SW480 (cell line): ENCODE measurements at regions not wholly inside any gene's neighbourhood (a gene's known extent, or its start where the extent isn't known, plus 50 kb on each side); places are given as distances from the start of the nearest gene placed in this dataset.
"Not testable (repeated sequence)": the region's sequence is repeated elsewhere in the genome, so short reads cannot be mapped to it uniquely, and the experiment has no call there.

ENCODE experiments used
- DNase-seq: peaks from one replicate; pipeline ENCODE4 v3.0.0-alpha.2; 2016; ENCODE audit warnings: low spot score

- not testable (repeated sequence) for DNase-seq
These were observed 702.7 kb upstream of the INTU start for GRCh38 chr4:126930059-126930458.

GRCh38 chr4:126935801-126936200 lies 697.0 kb upstream of the INTU start:
- no peak for DNase-seq

- DNase-seq, result no peak
These were observed 695.4 kb upstream of the INTU start for GRCh38 chr4:126937342-126937741.

GRCh38 chr4:126937846-126938422 lies 694.8 kb upstream of the INTU start:
- no peak for DNase-seq

- no peak for DNase-seq
These were observed 693.4 kb upstream of the INTU start for GRCh38 chr4:126939401-126939800.

- no peak for DNase-seq
These were observed 685.2 kb upstream of the INTU start for GRCh38 chr4:126947536-126947935.

GRCh38 chr4:126954537-126955291 lies 678.0 kb upstream of the INTU start:
- DNase-seq, result no peak

- no peak for DNase-seq
These were observed 677.2 kb upstream of the INTU start for GRCh38 chr4:126955292-126956183.

- DNase-seq, result no peak
These were observed 676.4 kb upstream of the INTU start for GRCh38 chr4:126956184-126956897.

- DNase-seq, result no peak
These were observed 675.2 kb upstream of the INTU start for GRCh38 chr4:126957556-126957955.

GRCh38 chr4:126957987-126958386 lies 674.8 kb upstream of the INTU start:
- no peak for DNase-seq

- DNase-seq, result no peak
These were observed 674.3 kb upstream of the INTU start for GRCh38 chr4:126958482-126958881.

GRCh38 chr4:126959056-126959745 lies 673.6 kb upstream of the INTU start:
- no peak for DNase-seq

GRCh38 chr4:126960760-126961159 lies 672.0 kb upstream of the INTU start:
- DNase-seq, result no peak

- DNase-seq, result no peak
These were observed 671.1 kb upstream of the INTU start for GRCh38 chr4:126961661-126962060.

GRCh38 chr4:126965877-126966276 lies 666.9 kb upstream of the INTU start:
- no peak for DNase-seq

- DNase-seq, result no peak
These were observed 663.2 kb upstream of the INTU start for GRCh38 chr4:126969360-126970235.

GRCh38 chr4:126973201-126973600 lies 659.6 kb upstream of the INTU start:
- DNase-seq, result no peak

- no peak for DNase-seq
These were observed 655.7 kb upstream of the INTU start for GRCh38 chr4:126976850-126977632.

GRCh38 chr4:126986005-126986404 lies 646.8 kb upstream of the INTU start:
- DNase-seq, result no peak
